HG03521 (cell line): ENCODE measurements at regions not wholly inside any gene's neighbourhood (a gene's known extent, or its start where the extent isn't known, plus 50 kb on each side); places are given as distances from the start of the nearest gene placed in this dataset.
"Not testable (repeated sequence)": the region's sequence is repeated elsewhere in the genome, so short reads cannot be mapped to it uniquely, and the experiment has no call there.

Source experiments
- ATAC-seq: cut with Tn5 transposase; IDR thresholded peaks from one replicate; pipeline ENCODE4 v1.9.1; 2021; ENCODE audit warnings: mild to moderate bottlenecking, moderate library complexity; ENCODE audit not compliant: unreplicated experiment

- ATAC-seq = no peak
Observed at GRCh38 chr16:51298800-51299199, 147.7 kb upstream of the SALL1 start.

GRCh38 chr16:51290442-51291285 lies 139.6 kb upstream of the SALL1 start:
- ATAC-seq = no peak

- no peak for ATAC-seq
Observed at GRCh38 chr16:51289336-51289735, 138.3 kb upstream of the SALL1 start.

DNA sequence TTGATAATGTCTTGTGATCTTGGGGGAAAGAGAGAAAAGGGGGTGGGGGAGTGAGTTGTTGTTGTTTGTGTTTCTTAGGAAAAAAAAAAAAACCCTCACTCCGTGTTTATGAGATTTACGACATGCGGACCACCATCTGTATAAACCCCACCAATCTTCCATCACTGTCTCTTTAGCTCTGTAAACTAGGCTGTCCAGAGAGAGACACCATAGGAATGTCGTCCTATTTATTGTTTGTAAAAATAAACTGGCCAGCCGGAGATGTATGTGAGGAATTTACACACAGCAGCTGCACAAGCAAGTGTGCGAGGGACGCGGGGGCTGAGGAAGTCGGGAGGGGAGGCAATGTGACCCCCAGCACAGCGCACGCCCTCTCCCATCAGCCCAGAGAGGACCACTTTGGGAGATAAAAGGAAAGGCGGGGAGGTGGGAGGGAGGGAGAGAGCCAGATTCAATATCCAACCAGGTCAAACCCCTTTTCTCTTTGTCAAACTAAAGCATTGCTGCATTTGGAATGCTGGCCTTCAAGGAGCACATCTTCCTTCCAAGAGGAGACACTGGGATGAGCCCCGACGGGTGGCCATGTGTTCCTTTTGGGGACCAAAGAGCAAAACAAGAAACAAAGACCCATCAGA lies 136.2 kb upstream of the SALL1 start:
- no peak for ATAC-seq

DNA sequence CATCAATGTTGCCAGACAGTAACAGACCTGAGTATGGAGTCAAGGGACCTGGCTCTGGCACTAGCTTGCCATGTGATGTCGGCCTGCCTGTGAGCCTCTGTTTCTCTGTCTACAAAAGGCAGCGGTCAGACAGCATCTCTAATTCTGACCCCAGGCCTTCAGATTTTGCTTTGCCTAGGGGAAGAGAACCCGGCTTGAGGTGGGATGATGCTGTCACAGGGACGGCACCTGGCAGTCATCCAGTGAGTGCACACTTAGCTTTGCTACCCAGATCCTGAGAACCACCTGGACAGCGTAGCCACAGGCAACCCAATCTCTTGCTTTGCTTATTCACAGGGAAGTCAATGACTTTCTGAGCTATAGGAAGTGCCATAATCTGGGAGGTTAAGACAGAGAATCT lies 135.2 kb upstream of the SALL1 start:
- ATAC-seq = no peak

- no peak for ATAC-seq
Observed at GRCh38 chr16:51276336-51276735, 125.3 kb upstream of the SALL1 start.

- no peak for ATAC-seq
Observed at GRCh38 chr16:51272420-51272819, 121.3 kb upstream of the SALL1 start.

DNA sequence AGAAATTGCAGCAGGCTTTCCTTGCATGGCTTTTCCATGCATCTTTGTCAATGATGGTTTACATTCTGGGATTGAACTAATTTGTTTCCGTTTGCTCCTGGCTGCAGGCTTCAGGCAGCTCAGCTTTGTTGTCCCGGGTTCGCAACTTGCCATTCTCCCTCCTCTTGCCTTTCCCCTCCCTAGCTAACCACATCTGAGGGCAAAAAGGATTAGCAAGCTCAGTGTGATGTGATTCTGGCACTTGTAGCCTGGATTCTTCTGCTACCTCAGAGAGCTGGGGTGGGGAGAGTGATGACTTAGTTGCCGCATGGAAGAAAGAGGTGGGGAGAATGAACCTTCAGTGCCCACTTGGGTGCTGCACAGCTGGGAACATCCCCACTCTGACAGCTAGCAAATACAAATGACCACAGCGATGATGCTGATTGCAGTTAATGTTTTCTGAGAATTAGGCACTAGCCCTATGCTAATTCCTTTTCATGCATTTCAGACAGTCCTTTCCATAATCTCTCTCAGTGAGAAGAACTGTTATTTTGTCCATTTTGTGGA lies 120.2 kb upstream of the SALL1 start:
- no peak for ATAC-seq

- ATAC-seq = no peak
Observed at GRCh38 chr16:51268237-51268636, 117.2 kb upstream of the SALL1 start.

DNA sequence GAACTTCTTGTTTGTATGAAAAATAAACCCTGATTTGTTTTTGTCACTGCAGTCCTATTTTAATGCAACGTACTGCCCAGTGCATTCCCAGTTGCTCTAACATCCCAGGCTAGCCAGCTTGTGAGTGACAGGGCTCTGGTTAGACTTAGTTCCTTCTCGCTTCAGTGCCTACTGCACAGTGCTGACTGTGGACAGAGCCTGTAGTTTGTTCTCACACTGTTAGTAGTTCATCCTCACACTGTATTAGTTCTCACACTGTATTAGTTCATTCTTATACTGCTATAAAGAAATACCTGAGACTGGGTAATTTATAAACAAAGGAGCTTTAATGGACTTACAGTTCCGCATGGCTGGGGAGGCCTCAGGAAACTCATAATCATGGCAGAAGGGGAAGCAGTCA lies 116.6 kb upstream of the SALL1 start:
- ATAC-seq = no peak

DNA sequence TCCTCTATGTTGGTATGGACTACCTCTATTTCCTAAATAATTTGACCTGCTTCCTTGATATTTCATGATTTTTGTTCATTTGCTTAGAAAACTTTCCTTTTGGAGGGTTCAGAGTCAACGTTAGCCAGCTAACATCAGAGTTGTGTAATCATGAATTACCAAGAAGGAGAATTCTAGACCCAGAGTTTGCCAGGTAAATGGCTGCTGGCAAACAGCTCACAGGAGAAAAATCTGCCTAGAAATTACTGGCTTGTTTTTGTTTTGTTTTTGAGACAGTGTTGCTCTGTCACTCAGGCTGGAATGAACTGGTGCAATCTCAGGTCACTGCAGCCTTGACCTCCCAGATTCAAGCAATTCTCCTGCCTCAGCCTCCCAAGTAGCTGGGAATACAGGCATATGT lies 111.4 kb upstream of the SALL1 start:
- ATAC-seq = no peak

- ATAC-seq = no peak
Observed at GRCh38 chr16:51261919-51262318, 110.8 kb upstream of the SALL1 start.

GRCh38 chr16:51255349-51255972 lies 104.4 kb upstream of the SALL1 start:
- ATAC-seq = no peak

- ATAC-seq = not testable (repeated sequence)
Observed at GRCh38 chr16:51254390-51254789, 103.3 kb upstream of the SALL1 start.

DNA sequence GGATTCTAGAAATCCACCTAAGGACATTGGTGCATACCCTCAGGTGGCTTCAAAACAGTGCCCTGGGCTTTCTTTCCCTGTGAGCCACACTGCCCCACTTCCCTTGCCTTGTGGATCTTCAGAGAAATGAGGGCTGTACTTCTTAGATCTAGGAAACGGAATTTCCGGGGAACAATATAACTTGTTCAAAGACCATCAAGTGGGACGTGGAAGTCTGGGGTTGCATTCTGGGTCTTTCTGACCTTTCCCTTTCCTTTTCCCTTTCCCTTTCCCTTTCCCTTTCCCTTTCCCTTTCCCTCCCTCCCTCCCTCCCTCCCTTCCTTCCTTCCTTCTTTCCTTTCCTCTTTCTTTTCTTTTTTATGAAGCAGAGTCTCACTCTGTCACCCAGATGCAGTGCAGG lies 97.1 kb upstream of the SALL1 start:
- no peak for ATAC-seq

DNA sequence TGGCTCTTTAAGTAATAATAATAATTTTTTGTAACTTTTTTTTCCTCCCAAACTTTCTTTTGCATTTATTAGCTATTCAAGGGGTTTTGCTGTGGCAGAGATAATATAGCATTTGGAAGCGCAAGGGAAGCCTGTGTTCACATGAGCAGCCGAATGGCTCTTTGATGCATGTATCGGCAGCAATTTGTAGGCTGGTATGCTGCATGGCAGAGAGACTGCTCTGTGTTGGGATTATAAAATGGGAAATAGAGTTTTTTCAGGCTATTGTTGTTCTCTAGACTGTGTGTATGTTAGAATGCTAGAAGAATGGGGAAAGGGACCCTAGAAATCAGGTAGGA lies 94.6 kb upstream of the SALL1 start:
- ATAC-seq = no peak

- no peak for ATAC-seq
Observed at GRCh38 chr16:51244887-51245657, 94.0 kb upstream of the SALL1 start.

- ATAC-seq = no peak
Observed at GRCh38 chr16:51243936-51244436, 92.9 kb upstream of the SALL1 start.

DNA sequence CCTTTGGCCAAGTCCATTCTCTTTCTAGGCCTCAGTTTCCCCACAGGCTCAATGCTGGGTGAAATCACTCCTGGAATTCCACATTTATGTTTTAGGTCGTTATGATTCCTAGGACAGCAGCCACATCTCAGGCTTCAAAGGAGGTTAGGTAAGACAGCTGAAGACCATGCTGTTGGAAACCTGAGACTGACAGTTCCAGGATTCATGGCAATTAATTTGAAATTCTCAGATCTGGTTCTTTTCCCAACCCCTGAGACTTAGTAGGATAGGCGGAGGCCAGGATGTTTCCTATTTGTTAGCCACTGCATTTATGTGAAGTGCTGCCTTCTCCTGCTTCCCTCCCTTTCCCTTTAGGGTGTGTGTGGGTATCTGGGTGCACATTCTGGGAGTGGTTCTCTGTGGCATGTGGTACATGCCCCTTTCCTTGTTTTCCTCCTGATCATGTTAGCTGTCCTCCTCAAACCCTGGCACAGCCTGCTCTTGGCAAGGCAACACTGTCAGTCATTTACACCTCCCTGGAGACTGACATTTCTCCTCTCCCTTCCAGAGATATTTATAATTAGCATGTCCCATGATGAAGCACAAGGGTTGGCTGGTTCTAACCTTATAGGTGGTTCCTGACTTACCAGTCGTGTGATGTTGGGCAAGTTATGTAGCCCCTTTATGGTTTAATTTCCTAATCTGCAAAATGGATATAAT lies 91.4 kb upstream of the SALL1 start:
- ATAC-seq = no peak

GRCh38 chr16:51239196-51239595 lies 88.1 kb upstream of the SALL1 start:
- ATAC-seq = no peak
